GM19351 (cell line): ENCODE measurements at regions not wholly inside any gene's neighbourhood (a gene's known extent, or its start where the extent isn't known, plus 50 kb on each side); places are given as distances from the start of the nearest gene placed in this dataset.
"Not testable (repeated sequence)": the region's sequence is repeated elsewhere in the genome, so short reads cannot be mapped to it uniquely, and the experiment has no call there.

Experiments used
- ATAC-seq: cut with Tn5 transposase; IDR thresholded peaks from one replicate; pipeline ENCODE4 v1.9.1; 2021; ENCODE audit warnings: mild to moderate bottlenecking, moderate library complexity; ENCODE audit not compliant: unreplicated experiment

GRCh38 chr6:144572541-144572940, 287.4 kb downstream of the UTRN start:
- not testable (repeated sequence) for ATAC-seq

DNA sequence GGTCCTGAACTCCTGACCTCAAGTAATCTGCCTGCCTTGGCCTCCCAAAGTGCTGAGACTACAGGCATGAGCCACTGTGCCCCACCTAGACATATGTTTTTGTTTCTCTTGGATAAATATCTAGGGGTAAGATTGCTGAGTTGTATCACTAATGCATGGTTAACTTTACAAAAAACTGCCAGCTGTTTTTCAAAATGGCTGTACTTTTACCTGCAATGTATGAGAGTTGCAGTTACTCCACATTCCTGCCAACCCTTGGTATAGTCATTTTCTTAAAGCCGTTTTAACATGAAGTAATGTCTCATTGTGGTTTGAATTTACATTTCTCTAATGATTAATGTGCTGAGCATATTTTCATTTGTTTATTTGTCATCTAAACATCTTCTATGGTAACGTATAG, 289.7 kb downstream of the UTRN start:
- ATAC-seq = no peak

- ATAC-seq = no peak
Observed at GRCh38 chr6:144575327-144575726, 290.2 kb downstream of the UTRN start.

DNA sequence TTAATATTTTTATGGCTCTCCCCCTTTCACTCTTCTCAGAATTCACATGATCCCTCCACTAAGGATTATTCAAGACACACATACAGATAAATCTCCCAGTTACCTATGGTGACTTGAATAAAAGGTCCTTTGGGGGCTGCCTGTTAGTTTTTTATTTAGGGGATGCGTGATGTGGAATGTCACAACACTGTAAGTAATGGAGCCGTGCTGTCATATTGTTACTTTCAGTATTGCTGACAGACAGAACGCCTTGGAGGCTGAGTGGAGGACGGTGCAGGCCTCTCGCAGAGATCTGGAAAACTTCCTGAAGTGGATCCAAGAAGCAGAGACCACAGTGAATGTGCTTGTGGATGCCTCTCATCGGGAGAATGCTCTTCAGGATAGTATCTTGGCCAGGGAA, 291.7 kb downstream of the UTRN start:
- no peak for ATAC-seq

DNA sequence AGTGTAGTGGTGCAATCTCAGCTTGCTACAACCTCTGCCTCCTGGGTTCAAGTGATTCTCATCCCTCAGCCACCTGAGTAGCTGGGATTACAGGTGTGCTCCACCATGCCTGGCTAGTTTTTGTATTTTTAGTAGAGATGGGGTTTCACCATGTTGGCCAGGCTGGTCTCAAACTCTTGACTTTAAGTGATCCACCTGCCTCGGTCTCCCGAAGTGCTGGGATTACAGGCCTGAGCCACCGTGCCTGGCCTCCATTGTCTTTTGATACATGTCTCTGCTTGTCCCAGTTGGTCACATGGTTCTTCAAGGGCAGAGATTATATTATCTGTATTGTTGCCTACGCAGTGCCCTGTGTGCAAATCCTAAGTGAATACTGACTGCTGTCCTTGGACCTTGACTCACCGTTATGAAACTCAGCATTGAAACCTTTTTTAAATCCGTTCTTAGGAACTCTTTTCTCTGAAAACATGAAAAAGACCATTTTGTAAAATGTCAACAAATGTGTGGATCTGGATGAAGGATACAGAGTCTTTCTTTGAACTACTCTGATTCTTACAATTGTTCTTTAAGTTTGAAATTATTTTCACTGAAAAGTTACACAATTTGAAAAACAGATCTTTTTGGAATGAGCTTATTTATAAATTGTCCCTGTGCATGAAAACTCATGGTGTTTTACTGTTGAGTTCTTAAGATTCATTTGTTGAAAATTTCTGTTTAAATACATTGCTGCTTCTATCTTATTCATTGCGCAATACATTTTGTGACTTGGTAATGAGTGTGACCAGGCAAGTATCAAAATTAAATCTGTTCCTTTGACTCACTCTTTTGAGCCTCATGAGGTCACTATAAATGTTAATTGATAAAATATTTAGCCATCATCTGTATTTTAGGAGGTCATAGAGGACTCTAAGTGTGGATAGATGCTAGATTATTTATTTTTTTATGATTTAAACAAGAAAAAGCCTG, 293.5 kb downstream of the UTRN start:
- no peak for ATAC-seq

- ATAC-seq = no peak
Observed at GRCh38 chr6:144580039-144580438, 294.9 kb downstream of the UTRN start.

DNA sequence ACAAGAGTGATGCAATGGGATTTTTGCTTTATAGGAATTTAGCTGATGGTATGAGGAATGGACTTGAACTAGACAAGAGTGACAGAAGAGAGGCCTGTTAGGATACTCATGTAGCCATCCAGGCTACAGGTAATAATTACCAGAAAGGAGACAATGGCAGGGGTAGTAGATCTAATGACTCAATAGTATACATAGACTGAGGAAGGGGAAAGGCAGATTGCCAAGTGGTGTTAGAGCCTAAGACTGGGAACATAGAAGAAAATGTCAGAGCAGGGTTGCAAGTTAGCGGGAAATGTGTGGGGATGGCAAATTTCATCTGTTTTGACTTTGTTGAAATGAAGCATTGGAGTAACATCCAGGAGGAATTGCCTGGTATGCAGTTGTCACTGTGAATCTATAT, 295.6 kb downstream of the UTRN start:
- ATAC-seq = no peak

- no peak for ATAC-seq
Observed at GRCh38 chr6:144581812-144582537, 296.8 kb downstream of the UTRN start.

DNA sequence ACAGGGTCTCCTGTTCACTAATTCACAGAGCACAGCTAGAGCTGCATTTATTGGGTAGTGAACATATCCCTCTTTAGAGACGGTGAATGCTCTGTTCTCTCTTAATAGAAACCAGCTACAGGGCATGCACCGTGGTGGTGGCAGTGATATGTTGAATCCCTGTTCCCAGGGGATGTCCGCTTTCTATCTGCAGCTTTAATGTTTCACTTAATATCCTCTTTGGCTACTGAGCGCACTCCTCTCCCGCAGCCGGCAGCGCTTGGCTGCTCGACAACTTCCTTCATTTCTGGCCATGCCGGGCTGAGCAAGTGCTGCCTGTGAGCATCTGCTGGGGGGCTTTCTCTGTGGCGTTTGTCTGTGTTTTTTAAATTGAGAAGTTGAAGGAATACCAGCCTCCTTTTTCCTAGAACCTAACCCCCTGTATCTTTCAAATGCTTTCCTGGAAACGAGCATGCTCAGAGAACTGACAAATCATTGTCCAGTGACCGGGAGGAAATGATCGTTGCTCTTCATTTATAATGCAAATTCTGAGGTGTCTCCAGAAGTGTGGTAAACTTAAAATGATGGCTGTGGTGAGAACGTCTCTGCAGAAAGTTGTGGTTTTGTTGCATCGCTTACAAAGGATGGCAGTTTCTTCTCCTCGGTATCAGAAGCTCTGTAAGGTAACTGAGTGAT, 297.9 kb downstream of the UTRN start:
- peak; percentile 92 for ATAC-seq

DNA sequence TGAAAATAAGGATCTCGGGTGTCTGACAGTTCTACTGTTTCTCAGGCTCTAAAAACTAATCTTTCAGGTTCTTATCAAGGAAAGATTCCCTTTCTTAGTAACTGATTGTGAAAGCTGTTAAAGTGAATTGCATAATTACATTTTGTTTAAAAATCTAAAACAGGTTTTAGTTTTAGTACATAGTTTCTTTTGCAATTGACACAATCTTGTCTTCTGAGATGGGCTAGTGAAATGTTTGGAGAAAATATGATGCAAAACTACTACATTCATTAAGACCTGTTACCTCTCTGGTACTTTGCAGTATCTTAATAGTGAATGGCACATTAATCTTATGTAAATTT, 298.4 kb downstream of the UTRN start:
- ATAC-seq = peak; percentile 1

- no peak for ATAC-seq
Observed at GRCh38 chr6:144585217-144585814, 300.2 kb downstream of the UTRN start.

GRCh38 chr6:144586986-144587385, 301.9 kb downstream of the UTRN start:
- no peak for ATAC-seq

DNA sequence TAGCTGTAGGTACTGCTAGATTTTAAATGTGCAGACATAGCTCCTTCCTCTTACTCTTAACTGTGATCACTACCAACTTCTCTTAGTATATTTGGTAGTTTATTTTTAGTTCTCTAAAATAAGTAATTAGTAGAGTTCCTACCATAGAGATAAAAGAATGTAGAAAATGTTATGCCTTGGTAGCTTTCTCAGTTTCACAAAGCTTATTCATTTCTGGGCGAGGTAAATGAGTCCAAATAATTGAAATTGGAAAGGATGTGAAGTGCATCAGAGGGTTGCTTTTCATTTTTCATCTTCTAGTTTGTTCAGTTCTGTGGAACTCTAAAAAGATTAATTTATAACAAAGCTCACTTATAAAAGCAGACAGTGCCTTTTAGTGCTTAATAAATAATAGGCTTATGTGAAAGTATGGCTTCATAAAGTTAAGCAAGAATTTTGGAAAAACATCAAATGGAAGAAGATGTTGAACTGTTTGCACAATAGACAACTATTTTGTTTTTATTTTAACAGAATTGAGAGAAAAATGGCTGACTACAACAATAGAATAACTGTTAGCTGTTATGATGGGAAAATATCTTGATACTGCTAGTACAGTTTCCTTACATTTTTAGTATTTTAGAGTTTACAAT, 303.7 kb downstream of the UTRN start:
- peak; percentile 80 for ATAC-seq

GRCh38 chr6:144590532-144590931, 305.4 kb downstream of the UTRN start:
- ATAC-seq = no peak

GRCh38 chr6:144593392-144593791, 308.3 kb downstream of the UTRN start:
- no peak for ATAC-seq

- ATAC-seq = no peak
Observed at GRCh38 chr6:144594585-144594984, 309.4 kb downstream of the UTRN start.

GRCh38 chr6:144595266-144595665, 310.1 kb downstream of the UTRN start:
- no peak for ATAC-seq

DNA sequence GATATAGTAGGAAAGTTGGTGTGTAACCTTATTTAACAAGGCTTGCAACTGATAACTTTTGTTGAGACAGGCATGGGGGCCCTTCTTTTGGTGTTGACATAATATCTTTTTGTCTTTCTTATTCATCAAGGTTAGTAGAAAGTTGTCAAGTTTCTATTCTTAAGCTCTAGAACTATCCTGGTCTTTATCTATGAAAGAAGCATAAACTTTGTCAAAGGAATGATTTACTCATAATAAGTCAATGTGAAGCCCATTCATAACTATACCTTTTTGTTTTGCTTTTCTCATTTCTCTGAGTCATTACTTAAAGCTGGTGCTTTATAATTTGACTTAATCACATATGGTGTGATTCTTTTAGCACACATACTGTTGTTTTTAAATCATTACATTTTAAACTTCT, 312.4 kb downstream of the UTRN start:
- no peak for ATAC-seq

GRCh38 chr6:144599615-144600014, 314.5 kb downstream of the UTRN start:
- ATAC-seq = no peak

DNA sequence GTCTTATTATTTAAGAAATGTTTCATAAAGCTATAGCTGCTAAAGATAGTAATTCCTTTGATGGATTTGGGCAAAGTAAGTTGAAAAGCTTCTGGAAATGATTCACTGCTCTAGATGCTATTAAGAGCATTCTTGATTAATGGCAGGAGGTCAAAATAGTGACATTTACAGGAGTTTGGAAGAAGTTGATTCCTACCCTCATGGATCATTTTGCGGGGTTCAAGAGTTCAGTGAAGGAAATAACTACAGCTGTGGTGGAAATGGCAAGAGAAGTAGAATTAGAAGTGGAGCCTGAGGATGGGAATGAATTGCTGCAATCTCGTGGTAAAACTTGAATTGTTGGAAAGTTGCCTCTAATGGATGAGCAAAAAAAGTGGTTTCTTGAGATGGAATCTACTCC, 316.1 kb downstream of the UTRN start:
- no peak for ATAC-seq
